ENCODE measurements at regions not wholly inside any gene's neighbourhood (a gene's known extent, or its start where the extent isn't known, plus 50 kb on each side); places are given as distances from the start of the nearest gene placed in this dataset.

GRCh38 chr11:70883973-70884623, 368.3 kb downstream of the SHANK2 start:
- Histone ChIP-seq H3K27ac (no peak overlapping the region), H3K9me3 (ENCODE audit: insufficient read depth, low read depth) (no peaks in the 10 kb centered on the region), H3K4me3 (no peak overlapping the region), H3K36me3 (ENCODE audit: low read depth) (no peaks in the 10 kb centered on the region), H3K4me2 (no peak overlapping the region), H3F3A (ENCODE audit: insufficient read depth, low read depth) (no peaks in the 10 kb centered on the region), H2AFZ (no peak overlapping the region), H3K27me3 (ENCODE audit: insufficient read depth, low read depth) (no peaks in the 10 kb centered on the region), H3K4me1 (replicated peaks; ENCODE audit: insufficient read depth) (no peaks in the 10 kb centered on the region), H4K20me1 (ENCODE audit: insufficient read depth) (no peaks in the 10 kb centered on the region), H3K79me2 (ENCODE audit: low read depth) (no peaks in the 10 kb centered on the region), H3K9me2 (ENCODE audit: insufficient read depth) (no peaks in the 10 kb centered on the region)
- TF ChIP-seq EZH2 (IDR thresholded peaks at IDR 0.05; ENCODE audit: low read depth) (no peak), CTCF (conservative IDR thresholded peaks at IDR 0.05) (no peak)
- DNase-seq, result no peak
- CTCF ChIA-PET, result no interaction called here
- POLR2A ChIA-PET (ENCODE audit: unreplicated experiment), result no interaction called here
- no TSS peak for BruUV-seq (replicated peaks)
- intact Hi-C loops (cut with micrococcal nuclease; ENCODE audit: unreplicated experiment), result no loop called here

GRCh38 chr11:70885281-70886231, 366.8 kb downstream of the SHANK2 start:
- POLR2A ChIA-PET (ENCODE audit: unreplicated experiment), result no interaction called here
- Histone ChIP-seq H3K4me2 (no peak overlapping the region), H3K4me3 (no peak overlapping the region)

GRCh38 chr11:70886256-70886655, 366.1 kb downstream of the SHANK2 start:
- H3K4me2 ChIP-seq, result no peak overlapping the region
- no peaks in the 10 kb centered on the region for H3K79me2 ChIP-seq (ENCODE audit: low read depth)
- no peak overlapping the region for H3K27ac ChIP-seq
- no peaks in the 10 kb centered on the region for H3K9me3 ChIP-seq (ENCODE audit: insufficient read depth, low read depth)
- POLR2A ChIA-PET (ENCODE audit: unreplicated experiment), result no interaction called here
- no peaks in the 10 kb centered on the region for H3K4me1 ChIP-seq (replicated peaks; ENCODE audit: insufficient read depth)
- no peak overlapping the region for H2AFZ ChIP-seq
- no peaks in the 10 kb centered on the region for H3F3A ChIP-seq (ENCODE audit: insufficient read depth, low read depth)
- intact Hi-C loops (cut with micrococcal nuclease; ENCODE audit: unreplicated experiment), result no loop called here
- no peak for DNase-seq
- CTCF ChIA-PET, result no interaction called here
- H3K9me2 ChIP-seq (ENCODE audit: insufficient read depth), result no peaks in the 10 kb centered on the region
- TF ChIP-seq CTCF (conservative IDR thresholded peaks at IDR 0.05) (no peak), EZH2 (IDR thresholded peaks at IDR 0.05; ENCODE audit: low read depth) (no peak)
- no peaks in the 10 kb centered on the region for H3K36me3 ChIP-seq (ENCODE audit: low read depth)
- BruUV-seq (replicated peaks), result no TSS peak
- H3K4me3 ChIP-seq, result no peak overlapping the region
- no peaks in the 10 kb centered on the region for H4K20me1 ChIP-seq (ENCODE audit: insufficient read depth)
- no peaks in the 10 kb centered on the region for H3K27me3 ChIP-seq (ENCODE audit: insufficient read depth, low read depth)

More at GRCh38 chr11:70885281-70886231, 366.8 kb downstream of the SHANK2 start:
- H2AFZ ChIP-seq, result no peak overlapping the region
- no peaks in the 10 kb centered on the region for H3K27me3 ChIP-seq (ENCODE audit: insufficient read depth, low read depth)
- CTCF ChIA-PET, result interaction anchor here (0.6 kb wide), 1 partner anchor 29 kb away, joined by 16 read pairs; no protein-coding TSS in a partner anchor
- H3K36me3 ChIP-seq (ENCODE audit: low read depth), result no peaks in the 10 kb centered on the region
- no peaks in the 10 kb centered on the region for H3K79me2 ChIP-seq (ENCODE audit: low read depth)
- no peak overlapping the region for H3K27ac ChIP-seq
- no peaks in the 10 kb centered on the region for H3K4me1 ChIP-seq (replicated peaks; ENCODE audit: insufficient read depth)
- H4K20me1 ChIP-seq (ENCODE audit: insufficient read depth), result no peaks in the 10 kb centered on the region
- no peaks in the 10 kb centered on the region for H3F3A ChIP-seq (ENCODE audit: insufficient read depth, low read depth)
- no TSS peak for BruUV-seq (replicated peaks)
- intact Hi-C loops (cut with micrococcal nuclease; ENCODE audit: unreplicated experiment), result no loop called here
- no peak for DNase-seq
- TF ChIP-seq CTCF (conservative IDR thresholded peaks at IDR 0.05) (no peak), EZH2 (IDR thresholded peaks at IDR 0.05; ENCODE audit: low read depth) (no peak)
- H3K9me3 ChIP-seq (ENCODE audit: insufficient read depth, low read depth), result no peaks in the 10 kb centered on the region
- H3K9me2 ChIP-seq (ENCODE audit: insufficient read depth), result no peaks in the 10 kb centered on the region
